ENCODE measurements at regions not wholly inside any gene's neighbourhood (a gene's known extent, or its start where the extent isn't known, plus 50 kb on each side); places are given as distances from the start of the nearest gene placed in this dataset.

- no peak overlapping the region for H3K4me3 ChIP-seq (ENCODE audit: insufficient read depth, low read length)
- no peaks in the 10 kb centered on the region for H3K4me1 ChIP-seq (ENCODE audit: insufficient read depth, low read length)
- TF ChIP-seq CTCF (IDR thresholded peaks at IDR 0.05; ENCODE audit: extremely low read depth, low read depth, low read length): no peak
- no peak overlapping the region for H3K4me2 ChIP-seq (ENCODE audit: insufficient read depth, low read length)
- H3K27ac ChIP-seq (ENCODE audit: low read depth, low read length): no peak overlapping the region
- H3K79me2 ChIP-seq (ENCODE audit: insufficient read depth, low read length): no peaks in the 10 kb centered on the region
- no peaks in the 10 kb centered on the region for H3K27me3 ChIP-seq (ENCODE audit: insufficient read depth, low read length)
- H3K36me3 ChIP-seq (ENCODE audit: insufficient read depth, low read length): no peaks in the 10 kb centered on the region
- no peak overlapping the region for H2AFZ ChIP-seq (ENCODE audit: low read length)
- no peaks in the 10 kb centered on the region for H4K20me1 ChIP-seq (ENCODE audit: insufficient read depth, low read length)
- DNase-seq (ENCODE audit: insufficient read length, low spot score, missing footprints): no peak
- H3K9me3 ChIP-seq (ENCODE audit: low read depth, low read length): no peaks in the 10 kb centered on the region
Observed at GRCh38 chr1:207268753-207269511, 52.5 kb upstream of the CD55 start.

All from osteoblast (primary cell).